ENCODE measurements at regions not wholly inside any gene's neighbourhood (a gene's known extent, or its start where the extent isn't known, plus 50 kb on each side); places are given as distances from the start of the nearest gene placed in this dataset.

GRCh38 chr6:84415068-84415467, 187.6 kb upstream of the CEP162 start:
- DNase-seq, result no peak

GRCh38 chr6:84414531-84414930, 187.1 kb upstream of the CEP162 start:
- no peak for DNase-seq

- peak; percentile 91 for DNase-seq
These were observed 183.7 kb upstream of the CEP162 start for GRCh38 chr6:84411060-84411629.

GRCh38 chr6:84409911-84410310, 182.5 kb upstream of the CEP162 start:
- DNase-seq, result no peak

- no peak for DNase-seq
These were observed 180.6 kb upstream of the CEP162 start for GRCh38 chr6:84408028-84408427.

- no peak for DNase-seq
These were observed 176.1 kb upstream of the CEP162 start for GRCh38 chr6:84403545-84403944.

GRCh38 chr6:84399003-84399402, 171.6 kb upstream of the CEP162 start:
- DNase-seq, result no peak

- DNase-seq, result peak; percentile 10
These were observed 164.8 kb upstream of the CEP162 start for GRCh38 chr6:84392261-84392660.

GRCh38 chr6:84390851-84391250, 163.4 kb upstream of the CEP162 start:
- no peak for DNase-seq

- DNase-seq, result no peak
These were observed 162.9 kb upstream of the CEP162 start for GRCh38 chr6:84390334-84390733.

GRCh38 chr6:84379142-84379541, 151.7 kb upstream of the CEP162 start:
- no peak for DNase-seq

- DNase-seq, result no peak
These were observed 144.8 kb upstream of the CEP162 start for GRCh38 chr6:84372290-84372689.

GRCh38 chr6:84371681-84372080, 144.2 kb upstream of the CEP162 start:
- no peak for DNase-seq

GRCh38 chr6:84362193-84362821, 134.9 kb upstream of the CEP162 start:
- no peak for DNase-seq

- DNase-seq, result peak; percentile 4
These were observed 134.1 kb upstream of the CEP162 start for GRCh38 chr6:84361372-84362192.

- DNase-seq, result no peak
These were observed 132.6 kb upstream of the CEP162 start for GRCh38 chr6:84360039-84360438.

- DNase-seq, result no peak
These were observed 131.1 kb upstream of the CEP162 start for GRCh38 chr6:84358581-84358980.

GRCh38 chr6:84357631-84358030, 130.2 kb upstream of the CEP162 start:
- DNase-seq, result no peak

- no peak for DNase-seq
These were observed 129.5 kb upstream of the CEP162 start for GRCh38 chr6:84356907-84357306.

GRCh38 chr6:84353459-84354423, 126.3 kb upstream of the CEP162 start:
- no peak for DNase-seq

- DNase-seq, result no peak
These were observed 123.0 kb upstream of the CEP162 start for GRCh38 chr6:84350397-84350796.

GRCh38 chr6:84349542-84349941, 122.1 kb upstream of the CEP162 start:
- DNase-seq, result no peak

- DNase-seq, result no peak
These were observed 121.4 kb upstream of the CEP162 start for GRCh38 chr6:84348801-84349200.

Data from fibroblast of skin of right biceps (primary cell).